Cardiac muscle cell (in vitro differentiated cells and primary cell): ENCODE measurements at regions not wholly inside any gene's neighbourhood (a gene's known extent, or its start where the extent isn't known, plus 50 kb on each side); places are given as distances from the start of the nearest gene placed in this dataset.

ENCODE experiments used
- DNase-seq, 2 donors: peaks; one replicate each; pipeline versions ENCODE4 v3.0.0 to v3.0.0-alpha.2; 2010 to 2017; ENCODE audit warnings: low read depth in 1 of 2, low spot score in 1 of 2
- H3K27ac ChIP-seq: fragments of 200-600 bp; sonication (generic); 2 replicates; pipeline ENCODE4 v1.5.1; 2016
- H3K27me3 ChIP-seq: fragments of 200-600 bp; sonication (generic); 2 replicates; pipeline ENCODE4 v1.6.0; 2016; ENCODE audit warnings: control low read depth
- H3K36me3 ChIP-seq: fragments of 200-600 bp; sonication (generic); 2 replicates; pipeline ENCODE4 v1.5.1; 2016; ENCODE audit warnings: control low read depth
- H3K4me1 ChIP-seq: fragments of 200-600 bp; sonication (generic); 2 replicates; pipeline ENCODE4 v1.8.1; 2017; ENCODE audit warnings: low read depth, mild to moderate bottlenecking, mixed run types
- H3K4me3 ChIP-seq: fragments of 200-600 bp; sonication (generic); 2 replicates; pipeline ENCODE4 v1.5.1; 2016; ENCODE audit warnings: mild to moderate bottlenecking
- H3K9me3 ChIP-seq: fragments of 200-600 bp; sonication (generic); 2 replicates; pipeline ENCODE4 v1.5.1; 2017; ENCODE audit warnings: low read depth, mild to moderate bottlenecking, control low read depth
- TF ChIP-seq, protein P1 (sequence below): IDR thresholded peaks from 2 replicates; pipeline ENCODE4 v1.5.1; 2012; ENCODE audit warnings: low read depth, mild to moderate bottlenecking, low read length

- TF ChIP-seq, protein P1, sequence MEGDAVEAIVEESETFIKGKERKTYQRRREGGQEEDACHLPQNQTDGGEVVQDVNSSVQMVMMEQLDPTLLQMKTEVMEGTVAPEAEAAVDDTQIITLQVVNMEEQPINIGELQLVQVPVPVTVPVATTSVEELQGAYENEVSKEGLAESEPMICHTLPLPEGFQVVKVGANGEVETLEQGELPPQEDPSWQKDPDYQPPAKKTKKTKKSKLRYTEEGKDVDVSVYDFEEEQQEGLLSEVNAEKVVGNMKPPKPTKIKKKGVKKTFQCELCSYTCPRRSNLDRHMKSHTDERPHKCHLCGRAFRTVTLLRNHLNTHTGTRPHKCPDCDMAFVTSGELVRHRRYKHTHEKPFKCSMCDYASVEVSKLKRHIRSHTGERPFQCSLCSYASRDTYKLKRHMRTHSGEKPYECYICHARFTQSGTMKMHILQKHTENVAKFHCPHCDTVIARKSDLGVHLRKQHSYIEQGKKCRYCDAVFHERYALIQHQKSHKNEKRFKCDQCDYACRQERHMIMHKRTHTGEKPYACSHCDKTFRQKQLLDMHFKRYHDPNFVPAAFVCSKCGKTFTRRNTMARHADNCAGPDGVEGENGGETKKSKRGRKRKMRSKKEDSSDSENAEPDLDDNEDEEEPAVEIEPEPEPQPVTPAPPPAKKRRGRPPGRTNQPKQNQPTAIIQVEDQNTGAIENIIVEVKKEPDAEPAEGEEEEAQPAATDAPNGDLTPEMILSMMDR, result no peak
- no peak overlapping the region for H3K27ac ChIP-seq
These were observed 214.4 kb upstream of the CCNG1 start for GRCh38 chr5:163222982-163223381.

DNA sequence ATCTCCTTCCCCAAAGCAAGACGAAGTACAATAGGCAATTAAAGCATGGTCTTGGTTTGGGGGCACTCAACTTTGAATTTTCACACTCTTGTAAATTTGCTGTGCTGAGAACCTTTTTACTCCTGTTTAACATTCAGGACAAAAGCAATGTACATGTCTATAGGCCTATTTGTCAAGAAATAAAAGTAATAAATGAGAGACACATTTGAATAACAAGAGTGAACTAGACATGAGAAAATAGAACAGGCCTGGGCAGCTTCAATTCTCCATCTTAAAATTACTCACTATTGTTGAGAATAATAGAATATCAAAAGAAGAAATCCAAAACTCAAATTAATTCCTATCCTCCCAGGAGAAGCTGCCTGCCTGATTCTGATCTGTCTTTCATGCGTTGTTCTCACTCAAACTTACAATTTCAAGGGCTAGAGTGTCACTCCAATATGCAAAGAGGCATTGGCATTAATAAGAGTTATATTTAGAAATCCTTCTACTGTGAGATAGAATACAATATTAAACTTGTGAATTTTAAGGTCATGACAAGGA is 192.9 kb upstream of the CCNG1 start:
- Histone ChIP-seq H3K4me3 (no peak overlapping the region), H3K36me3 (no peaks in the 10 kb centered on the region), H3K4me1 (no peaks in the 10 kb centered on the region), H3K27ac (no peak overlapping the region), H3K27me3 (no peaks in the 10 kb centered on the region), H3K9me3 (no peaks in the 10 kb centered on the region)
- no peak for DNase-seq
- TF ChIP-seq, protein P1, result no peak

More at GRCh38 chr5:163222982-163223381, 214.4 kb upstream of the CCNG1 start:
- no peaks in the 10 kb centered on the region for H3K4me1 ChIP-seq
- no peaks in the 10 kb centered on the region for H3K9me3 ChIP-seq
- H3K4me3 ChIP-seq, result no peak overlapping the region
- no peak for DNase-seq
- H3K27me3 ChIP-seq, result no peaks in the 10 kb centered on the region
- no peaks in the 10 kb centered on the region for H3K36me3 ChIP-seq

DNA sequence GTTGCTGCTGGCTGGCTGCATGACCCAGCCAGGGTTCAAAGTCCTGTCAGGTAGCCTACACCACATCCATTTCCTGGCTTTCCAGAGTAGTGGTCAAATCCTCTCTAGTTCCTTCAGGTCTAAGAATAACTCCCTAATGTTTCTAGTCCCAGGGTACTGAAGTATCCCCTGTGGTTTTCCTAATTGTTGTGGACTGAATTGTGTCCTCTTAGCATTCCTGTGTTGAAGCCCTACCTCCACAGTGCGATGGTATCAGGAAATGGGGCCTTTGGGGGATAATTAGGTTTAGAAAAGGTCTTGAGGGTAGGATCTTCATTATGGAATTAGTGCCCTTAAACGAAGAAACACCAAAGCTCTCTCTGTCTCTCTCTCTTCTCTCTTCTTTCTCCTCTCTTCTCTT is 191.8 kb upstream of the CCNG1 start:
- H3K27me3 ChIP-seq, result no peaks in the 10 kb centered on the region
- TF ChIP-seq, protein P1, result no peak
- no peak overlapping the region for H3K27ac ChIP-seq
- H3K4me1 ChIP-seq, result no peaks in the 10 kb centered on the region
- DNase-seq, result no peak
- no peaks in the 10 kb centered on the region for H3K36me3 ChIP-seq
- H3K9me3 ChIP-seq, result no peaks in the 10 kb centered on the region
- H3K4me3 ChIP-seq, result no peak overlapping the region

DNA sequence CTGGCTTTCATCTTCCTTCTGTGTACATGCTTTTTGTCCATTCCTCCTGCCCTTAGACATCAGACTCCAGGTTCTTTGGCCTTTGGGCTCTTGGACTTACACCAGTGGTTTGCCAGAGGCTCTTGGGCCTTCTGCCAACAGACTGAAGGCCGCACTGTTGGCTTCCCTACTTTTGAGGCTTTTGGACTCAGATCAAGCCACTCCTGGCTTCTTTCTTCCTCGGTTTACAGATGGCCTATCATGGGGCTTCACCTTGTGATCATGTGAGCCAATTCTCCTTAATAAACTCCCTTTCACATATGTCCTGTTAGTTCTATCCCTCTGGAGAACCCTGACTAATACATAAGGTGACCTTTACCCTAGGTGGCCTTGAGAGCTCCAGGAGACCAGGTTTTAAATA is 189.1 kb upstream of the CCNG1 start:
- H3K27ac ChIP-seq, result no peak overlapping the region
- TF ChIP-seq, protein P1, result no peak
- H3K4me1 ChIP-seq, result no peaks in the 10 kb centered on the region
- H3K36me3 ChIP-seq, result no peaks in the 10 kb centered on the region
- H3K27me3 ChIP-seq, result no peaks in the 10 kb centered on the region
- DNase-seq, result no peak
- H3K4me3 ChIP-seq, result no peak overlapping the region
- H3K9me3 ChIP-seq, result no peaks in the 10 kb centered on the region

DNA sequence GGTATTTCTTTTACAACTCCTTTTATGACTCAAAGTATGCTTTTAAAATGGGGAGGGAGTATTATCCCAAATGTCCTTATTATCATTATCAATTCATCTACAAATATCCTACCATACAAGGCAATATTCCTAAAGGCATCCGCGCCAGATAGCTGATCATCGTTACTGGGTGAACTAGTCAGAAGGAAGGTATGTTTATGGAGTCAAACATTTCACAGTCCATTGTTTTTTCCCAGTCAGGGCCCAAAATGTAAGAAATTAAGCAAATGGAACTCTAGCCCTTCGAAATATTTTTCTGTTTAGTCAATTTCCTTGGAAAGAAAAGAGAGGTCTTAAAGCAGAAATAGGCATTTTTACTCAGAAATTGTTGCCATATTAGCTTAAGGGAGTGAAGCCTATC is 188.5 kb upstream of the CCNG1 start:
- Histone ChIP-seq H3K4me3 (no peak overlapping the region), H3K9me3 (no peaks in the 10 kb centered on the region), H3K27me3 (no peaks in the 10 kb centered on the region), H3K36me3 (no peaks in the 10 kb centered on the region), H3K27ac (no peak overlapping the region), H3K4me1 (no peaks in the 10 kb centered on the region)
- TF ChIP-seq, protein P1, result no peak
- DNase-seq, result no peak

- no peaks in the 10 kb centered on the region for H3K27me3 ChIP-seq
- no peak for DNase-seq
- no peaks in the 10 kb centered on the region for H3K9me3 ChIP-seq
- no peak overlapping the region for H3K27ac ChIP-seq
- TF ChIP-seq, protein P1, result no peak
- no peak overlapping the region for H3K4me3 ChIP-seq
- no peaks in the 10 kb centered on the region for H3K36me3 ChIP-seq
- H3K4me1 ChIP-seq, result no peaks in the 10 kb centered on the region
These were observed 184.4 kb upstream of the CCNG1 start for GRCh38 chr5:163252950-163253349.
